ENCODE measurements at regions not wholly inside any gene's neighbourhood (a gene's known extent, or its start where the extent isn't known, plus 50 kb on each side); places are given as distances from the start of the nearest gene placed in this dataset.

DNA sequence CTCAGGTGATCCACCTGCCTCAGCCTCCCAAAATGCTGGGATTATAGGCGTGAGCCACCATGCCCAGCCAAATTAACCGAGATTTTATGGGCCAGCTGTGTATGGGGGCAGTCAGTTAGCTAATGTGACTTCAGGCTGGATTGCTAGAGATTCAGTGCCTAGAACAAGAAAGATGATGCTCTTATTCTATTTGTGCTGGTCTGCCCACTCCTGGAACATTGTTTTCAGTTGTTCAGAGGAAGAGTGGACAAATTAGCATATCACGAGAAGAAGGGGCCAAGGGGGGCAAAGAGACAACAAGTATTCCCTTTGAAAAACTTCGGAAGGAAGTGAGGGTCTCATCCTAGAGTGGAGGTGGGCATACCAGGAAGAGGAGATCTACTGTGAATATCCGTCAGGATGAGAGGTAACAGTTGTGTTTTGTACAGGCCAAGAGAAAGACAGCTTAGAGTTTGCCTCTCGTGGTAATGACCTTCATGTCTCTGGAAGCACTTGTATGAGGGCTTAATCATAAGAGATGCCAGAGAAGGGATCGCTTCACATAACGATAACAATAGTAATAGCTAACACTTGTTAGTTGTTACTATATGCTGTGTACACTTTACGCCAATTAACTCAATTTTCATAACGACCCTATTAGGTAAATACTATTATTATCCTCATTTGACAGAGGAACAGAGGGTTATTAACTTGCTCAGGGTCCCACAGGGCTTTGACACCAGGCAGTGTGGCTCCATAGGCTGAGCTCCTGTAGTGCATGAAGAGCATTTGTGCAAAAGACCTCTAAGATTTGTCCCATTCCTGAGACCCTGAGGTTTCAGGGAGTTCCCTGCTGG is 138.3 kb downstream of the DDX1 start:
- no peak for FAIRE-seq
- no peak overlapping the region for H4K8ac ChIP-seq (ENCODE audit: extremely low read depth, insufficient read depth, low read length)
- no peaks in the 10 kb centered on the region for H3K23me2 ChIP-seq (ENCODE audit: low read depth, low read length)
- no peaks in the 10 kb centered on the region for H3K36me3 ChIP-seq (ENCODE audit: control insufficient read depth in 2 of 4, insufficient read depth in 4 of 4, low read length in 3 of 4)
- CTCF ChIA-PET (ENCODE audit: partially characterized antibody): interaction anchor here (0.6 to 5.7 kb wide), 5 partner anchors 15 to 752 kb away, joined by 3 to 21 read pairs (median 3); no protein-coding TSS in a partner anchor
- H3K27ac ChIP-seq (ENCODE audit: low read depth, low read length): no peak overlapping the region
- 90% methylated on average over 10 of the region's 10 CpGs; no CpG with 5 or more reads in 1 of the 2 experiments for WGBS, 2 experiments (ENCODE audit: extremely low coverage in 1 of 2, insufficient coverage in 1 of 2, insufficient read length in 1 of 2, insufficient replicate concordance in 2 of 2, low coverage in 1 of 2, low lambda C conversion rate in 2 of 2, missing lambda C conversion rate in 1 of 2)
- H2BK15ac ChIP-seq (ENCODE audit: low read length): no peak overlapping the region
- no peaks in the 10 kb centered on the region for H4K20me1 ChIP-seq (replicated peaks in 1 of 2; ENCODE audit: control insufficient read depth in 1 of 2, insufficient read depth in 2 of 2, low read length in 2 of 2)
- DNase-seq (ENCODE audit: low read depth in 1 of 2, low spot score in 2 of 2): no peak
- H3K23ac ChIP-seq (ENCODE audit: insufficient read length): no peak overlapping the region
- no peak overlapping the region for H4K5ac ChIP-seq (ENCODE audit: insufficient read length, low read depth, low read length)
- H2BK20ac ChIP-seq (ENCODE audit: low read length): no peak overlapping the region
- H3K27me3 ChIP-seq (replicated peaks in 1 of 4; ENCODE audit: control insufficient read depth in 3 of 4, extremely low read depth in 1 of 4, insufficient read depth in 3 of 4, low read length in 3 of 4): no peaks in the 10 kb centered on the region
- H3K18ac ChIP-seq (ENCODE audit: extremely low read depth, low read length): no peak overlapping the region
- no peak overlapping the region for H3K14ac ChIP-seq (ENCODE audit: insufficient read length)
- no peak overlapping the region for H4K91ac ChIP-seq (replicated peaks; ENCODE audit: insufficient read length, low read length)
- H3K4me1 ChIP-seq (replicated peaks in 1 of 4; ENCODE audit: control insufficient read depth in 3 of 4, insufficient read depth in 4 of 4, low read length in 3 of 4): no peaks in the 10 kb centered on the region
- H3K79me2 ChIP-seq (ENCODE audit: control insufficient read depth in 1 of 2, insufficient read depth in 2 of 2, low read length in 2 of 2): no peaks in the 10 kb centered on the region
- no peak overlapping the region for H2BK120ac ChIP-seq (replicated peaks; ENCODE audit: low read depth, low read length)
- no peak overlapping the region for H2AK5ac ChIP-seq (ENCODE audit: low read depth, low read length)
- POLR2A ChIA-PET (ENCODE audit: partially characterized antibody): no interaction called here
- no peaks in the 10 kb centered on the region for H3K9me3 ChIP-seq (ENCODE audit: insufficient read depth in 2 of 2, low read depth in 1 of 2, low read length in 1 of 2)
- no peak overlapping the region for H3K9ac ChIP-seq (replicated peaks in 1 of 4; ENCODE audit: extremely low read depth in 1 of 4, low read depth in 3 of 4, low read length in 3 of 4)
- TF ChIP-seq CEBPB (IDR thresholded peaks at IDR 0.05; ENCODE audit: low read depth, low read length) (no peak), PHF8 (conservative IDR thresholded peaks at IDR 0.05; ENCODE audit: low read depth, low read length) (no peak), EGR1 (IDR thresholded peaks at IDR 0.05; ENCODE audit: borderline replicate concordance, low read depth, low read length) (no peak), GABPA (IDR thresholded peaks at IDR 0.05; ENCODE audit: borderline replicate concordance, insufficient read depth, low read length) (no peak), TBP (IDR thresholded peaks at IDR 0.05; ENCODE audit: low read depth, low read length) (no peak), SP2 (IDR thresholded peaks at IDR 0.05; ENCODE audit: low read length) (no peak), FOSL1 (IDR thresholded peaks at IDR 0.05; ENCODE audit: insufficient read depth, low read depth, low read length) (no peak), RBBP5 (IDR thresholded peaks at IDR 0.05; ENCODE audit: borderline replicate concordance, low read depth, low read length) (no peak), BACH1 (IDR thresholded peaks at IDR 0.05; ENCODE audit: low read length) (no peak)
- H3K56ac ChIP-seq (replicated peaks; ENCODE audit: insufficient read length, low read depth, low read length): no peak overlapping the region
- no peak overlapping the region for H3K4me2 ChIP-seq (ENCODE audit: insufficient read depth in 1 of 2, low read depth in 2 of 2, low read length in 2 of 2)
- H2AFZ ChIP-seq (ENCODE audit: low read length): no peak overlapping the region
- no peak overlapping the region for H2BK12ac ChIP-seq (ENCODE audit: low read depth, low read length)
- H2BK5ac ChIP-seq (ENCODE audit: low read depth, low read length): no peak overlapping the region
- no peak overlapping the region for H3K4me3 ChIP-seq (ENCODE audit: extremely low read depth in 1 of 4, insufficient read depth in 2 of 4, low read depth in 3 of 4, low read length in 4 of 4)
- H3K4ac ChIP-seq (replicated peaks; ENCODE audit: insufficient read length, low read depth, low read length): no peak overlapping the region
- H3K79me1 ChIP-seq (ENCODE audit: low read depth, low read length): no peaks in the 10 kb centered on the region
